NOMO-1 treated with dmso at 0.1 percent for 144 hours (cell line): ENCODE measurements at regions not wholly inside any gene's neighbourhood (a gene's known extent, or its start where the extent isn't known, plus 50 kb on each side); places are given as distances from the start of the nearest gene placed in this dataset.

Experiments
- DNase-seq: peaks from one replicate; lab custom pipeline; 2025; ENCODE audit not compliant: unreplicated experiment; lab: John Stamatoyannopoulos, UW

DNA sequence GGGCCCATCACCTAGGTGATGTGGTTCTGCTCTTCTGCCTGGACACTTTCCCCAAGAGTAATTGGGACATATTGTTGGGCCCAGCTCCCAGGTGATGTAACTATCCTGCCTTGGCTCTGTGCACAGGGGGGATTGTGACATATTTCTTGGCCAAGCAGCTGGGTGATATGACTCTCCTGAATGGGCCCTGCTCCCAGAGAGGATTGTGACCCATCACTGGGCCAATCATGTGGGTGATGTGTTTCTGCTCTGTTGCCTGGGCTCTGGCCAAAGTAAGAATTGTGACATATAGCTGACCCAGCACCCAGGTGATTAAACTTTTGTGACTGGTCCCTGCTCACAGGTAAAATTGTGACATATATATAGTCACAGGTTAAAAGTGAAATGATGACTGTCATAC is 1904.9 kb downstream of the TP53TG3F start:
- no peak for DNase-seq

DNA sequence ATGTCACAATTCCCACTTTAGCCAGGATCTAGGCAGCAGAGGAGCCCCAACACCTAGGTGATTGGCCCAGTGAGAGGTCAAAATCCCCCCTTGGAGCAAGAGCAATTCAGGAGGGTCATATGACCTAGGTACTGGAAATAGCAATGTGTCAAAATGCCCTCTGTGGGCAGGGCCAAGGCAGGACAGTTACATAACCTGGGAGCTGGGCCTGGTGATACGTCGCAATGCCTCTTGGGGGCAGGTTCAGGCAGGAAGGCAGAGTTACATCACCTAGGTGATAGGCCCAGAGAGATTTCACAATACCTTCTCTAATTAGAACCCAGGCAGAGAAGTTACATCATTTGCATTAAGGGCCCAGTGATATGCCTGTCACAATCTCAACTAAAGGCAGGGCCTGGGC is 1906.3 kb downstream of the TP53TG3F start:
- DNase-seq = no peak

DNA sequence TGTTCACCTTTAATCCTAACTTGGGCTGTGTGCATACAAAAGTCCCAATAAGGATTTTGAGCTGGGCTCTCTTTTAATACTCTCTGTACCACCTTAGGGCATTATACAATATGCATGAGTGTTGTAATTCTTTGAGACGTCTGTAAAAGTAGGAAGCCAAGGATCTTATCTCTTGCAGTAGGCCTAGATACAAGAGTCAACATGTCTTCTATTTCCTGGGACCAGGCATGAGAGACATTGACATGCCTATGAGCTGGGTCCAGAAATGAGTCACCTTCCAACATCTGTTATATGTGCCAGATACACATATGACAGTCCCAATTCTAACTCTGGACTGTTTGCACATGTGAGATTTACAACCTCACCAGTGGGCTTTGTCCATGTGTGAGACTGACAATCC is 1911.2 kb downstream of the TP53TG3F start:
- no peak for DNase-seq

DNA sequence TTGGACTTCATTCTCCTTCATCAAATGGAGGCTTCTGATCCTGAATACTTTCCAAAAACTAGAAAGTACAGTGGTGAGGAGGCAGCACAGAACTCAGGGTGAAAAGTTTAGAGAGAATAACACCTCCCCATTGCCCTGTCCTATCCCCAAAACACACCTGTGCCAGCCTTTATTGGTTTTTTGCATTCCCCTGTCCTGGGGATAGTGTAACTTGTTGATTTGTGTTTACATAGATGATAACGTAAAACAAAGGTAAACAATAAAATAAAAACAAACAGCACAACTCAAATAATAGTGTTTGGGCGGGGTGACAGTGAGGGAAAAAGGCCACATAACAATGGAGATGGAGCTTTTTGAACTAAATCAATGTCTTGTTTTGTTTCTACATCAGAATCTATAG is 1917.7 kb downstream of the TP53TG3F start:
- DNase-seq = no peak

DNA sequence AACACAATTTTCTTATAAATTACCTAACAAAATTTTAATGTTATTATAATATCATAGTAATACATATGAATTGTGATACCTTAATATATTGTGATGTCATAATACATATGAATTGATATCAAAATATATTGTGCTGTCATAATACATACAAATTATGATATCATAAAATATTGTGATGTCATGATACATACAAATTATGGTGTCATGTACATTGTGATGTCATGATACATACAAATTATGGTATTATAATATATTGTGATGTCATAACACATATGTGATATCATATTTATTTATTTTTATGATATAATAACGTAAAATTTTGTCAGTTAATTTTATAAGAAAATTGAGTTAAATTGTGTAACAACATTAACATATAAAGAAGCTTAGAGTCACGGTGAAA is 1927.2 kb downstream of the TP53TG3F start:
- DNase-seq = no peak

DNA sequence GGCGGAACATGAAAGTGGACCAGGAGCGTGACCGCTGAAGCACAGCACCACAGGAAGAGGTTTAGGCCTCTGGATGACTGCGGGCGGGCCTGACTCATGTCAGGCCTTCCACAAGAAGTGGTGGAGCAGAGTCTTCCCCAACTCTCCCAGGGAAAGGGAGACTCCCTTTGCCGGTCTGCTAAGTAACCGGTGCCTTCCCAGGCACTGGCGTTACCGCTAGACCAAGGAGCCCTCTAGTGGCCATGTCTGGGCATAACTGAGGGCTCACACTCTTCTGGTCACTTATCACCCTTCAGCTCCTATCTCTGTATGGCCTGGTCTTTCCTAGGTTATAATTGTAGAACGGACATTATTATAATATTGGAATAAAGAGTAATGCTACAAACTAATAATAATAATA is 1931.9 kb downstream of the TP53TG3F start:
- DNase-seq = no peak

DNA sequence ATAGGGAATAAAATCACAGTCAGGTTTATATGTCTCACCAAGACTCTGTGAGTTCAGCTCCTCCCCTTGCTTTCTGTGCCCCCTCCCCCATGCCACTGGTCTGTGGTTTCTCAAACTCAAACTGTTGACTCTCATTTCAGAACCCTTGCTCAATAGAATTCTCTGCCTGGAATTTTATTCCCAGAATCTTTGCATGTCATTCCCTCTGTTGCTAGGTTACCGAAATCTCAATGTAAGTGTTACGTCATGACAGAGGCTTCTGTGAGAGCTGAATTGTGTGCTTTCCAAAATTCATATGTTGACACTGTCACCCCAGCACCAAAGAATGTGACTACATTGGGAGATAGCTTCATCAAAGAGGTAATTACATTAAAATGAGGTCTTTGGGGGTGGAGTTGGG is 1938.8 kb downstream of the TP53TG3F start:
- no peak for DNase-seq

DNA sequence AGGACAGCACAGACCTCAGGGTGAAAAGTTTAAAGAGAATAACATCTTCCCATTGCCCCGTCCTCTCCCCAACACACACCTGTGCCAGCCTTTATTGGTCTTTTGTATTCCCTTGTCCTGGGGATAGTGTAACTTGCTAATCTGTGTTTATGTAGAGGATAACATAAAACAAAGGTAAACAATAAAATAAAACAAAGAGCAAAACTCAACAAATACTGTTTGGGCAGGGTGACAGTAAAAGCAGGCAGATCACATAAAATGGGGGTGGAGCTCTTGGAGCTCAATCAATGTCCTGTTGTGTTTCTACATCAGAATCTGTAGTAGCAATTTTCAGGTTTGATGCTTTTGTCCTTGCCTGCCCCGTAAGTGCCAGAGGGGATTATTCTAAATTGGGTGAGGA is 1939.7 kb downstream of the TP53TG3F start:
- no peak for DNase-seq

DNA sequence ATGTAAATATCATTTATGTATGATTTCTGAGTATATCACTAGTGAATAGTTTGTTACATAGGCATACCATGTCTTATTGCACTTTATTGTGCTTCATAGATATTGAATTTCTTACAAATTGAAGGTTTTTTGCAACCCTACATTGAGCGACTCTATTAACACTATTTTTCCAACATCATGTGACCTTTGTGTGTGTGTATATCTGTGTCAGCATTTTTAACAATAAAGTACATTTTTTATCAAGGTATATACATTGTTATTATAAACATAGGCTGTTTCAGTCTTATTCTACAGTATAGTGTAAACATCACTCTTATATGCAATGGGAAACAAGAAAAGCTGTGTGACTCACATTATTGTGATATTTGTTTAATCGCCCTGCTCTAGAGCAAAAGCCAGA is 1944.9 kb downstream of the TP53TG3F start:
- DNase-seq = no peak

DNA sequence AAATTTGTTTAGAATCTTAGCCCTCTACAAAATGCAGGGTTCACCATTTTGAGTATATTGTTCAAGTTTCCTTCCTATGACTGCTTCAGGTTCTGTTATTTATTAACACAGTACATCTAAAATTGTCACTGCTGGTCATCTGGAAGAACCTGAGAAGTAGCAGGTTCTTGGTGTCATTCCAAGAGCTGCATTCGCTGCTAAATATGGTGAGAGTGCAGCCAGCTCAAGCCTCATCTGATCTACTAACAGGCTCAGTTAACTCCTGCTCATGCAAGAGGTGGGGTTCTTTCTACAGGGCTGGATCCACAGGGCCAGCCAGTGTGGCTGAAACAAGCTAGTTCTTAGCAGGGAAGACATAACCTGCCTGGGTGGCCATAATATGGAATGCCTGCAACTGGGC is 1946.1 kb downstream of the TP53TG3F start:
- DNase-seq = no peak

DNA sequence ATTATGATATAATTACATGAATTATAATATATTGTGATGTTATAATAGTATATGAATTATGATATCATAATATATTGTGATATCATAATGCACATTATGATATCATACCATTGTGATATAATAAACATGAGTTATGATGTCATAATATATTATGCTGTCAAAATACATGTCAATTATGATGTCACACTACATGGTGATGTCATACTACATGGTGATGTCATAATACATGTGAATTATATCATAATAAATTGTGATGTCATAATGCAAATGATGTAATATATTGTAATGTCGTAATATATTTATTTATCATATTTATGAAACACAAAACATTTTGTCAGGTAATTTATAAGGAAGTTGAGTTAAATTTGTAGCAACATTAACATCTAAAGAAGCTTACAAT is 1950.1 kb downstream of the TP53TG3F start:
- DNase-seq = no peak

DNA sequence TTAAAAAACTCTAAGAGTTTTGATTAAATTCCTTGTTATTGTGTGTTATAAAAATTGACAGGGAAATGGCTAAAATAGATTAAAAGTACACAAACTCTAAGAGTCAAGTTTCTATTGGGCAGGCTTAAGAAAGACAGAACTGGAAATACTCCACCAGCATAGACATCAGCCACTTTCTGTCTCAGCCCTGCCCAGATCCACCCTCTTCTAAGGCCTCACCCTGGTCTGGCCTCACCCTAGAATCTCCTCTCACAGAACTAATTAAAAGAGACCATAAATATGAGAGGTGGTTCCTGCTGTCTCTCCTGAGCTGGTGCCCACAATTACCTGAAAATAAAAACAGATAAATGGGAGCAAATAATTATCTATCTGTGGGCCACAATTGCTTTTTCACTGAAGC is 1951.0 kb downstream of the TP53TG3F start:
- no peak for DNase-seq

DNA sequence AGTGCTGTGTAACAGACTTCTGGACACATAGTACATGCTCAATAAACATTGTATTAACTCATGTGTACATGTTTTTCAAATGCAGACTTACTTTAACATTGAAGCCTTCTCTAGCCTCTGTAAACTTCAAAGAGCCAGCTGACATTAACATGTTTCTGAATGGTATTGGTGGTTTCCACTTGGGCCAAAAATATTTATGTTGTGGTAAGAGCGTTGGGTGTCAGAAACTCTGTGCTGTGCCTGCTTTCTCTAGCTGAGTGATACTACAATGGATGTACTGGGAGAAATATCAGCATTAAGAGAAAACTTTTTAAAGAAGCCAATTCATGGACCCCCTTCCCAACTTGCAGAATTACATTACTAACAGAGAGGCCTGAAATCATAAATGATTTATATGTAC is 1951.7 kb downstream of the TP53TG3F start:
- no peak for DNase-seq

DNA sequence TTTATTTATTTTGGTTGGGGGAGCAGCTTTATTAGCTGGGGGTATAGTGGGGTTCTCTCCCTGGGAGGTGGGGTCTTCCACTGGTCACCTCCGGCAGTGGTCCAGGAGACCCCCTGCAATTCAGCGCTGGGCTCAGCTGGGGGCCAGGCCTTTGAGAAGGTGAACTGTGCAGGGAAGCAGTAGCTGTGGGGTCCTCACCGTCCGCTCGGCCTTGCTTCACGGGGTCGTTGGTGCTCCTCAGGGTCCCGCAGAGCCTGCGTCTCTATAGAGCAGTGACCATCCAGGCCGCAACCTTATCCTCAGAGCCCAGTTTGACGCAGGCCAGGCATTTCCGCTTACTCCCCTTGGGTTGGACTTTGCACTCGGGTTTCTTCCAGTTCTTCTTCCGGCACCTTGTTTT is 1954.7 kb downstream of the TP53TG3F start:
- DNase-seq = no peak

DNA sequence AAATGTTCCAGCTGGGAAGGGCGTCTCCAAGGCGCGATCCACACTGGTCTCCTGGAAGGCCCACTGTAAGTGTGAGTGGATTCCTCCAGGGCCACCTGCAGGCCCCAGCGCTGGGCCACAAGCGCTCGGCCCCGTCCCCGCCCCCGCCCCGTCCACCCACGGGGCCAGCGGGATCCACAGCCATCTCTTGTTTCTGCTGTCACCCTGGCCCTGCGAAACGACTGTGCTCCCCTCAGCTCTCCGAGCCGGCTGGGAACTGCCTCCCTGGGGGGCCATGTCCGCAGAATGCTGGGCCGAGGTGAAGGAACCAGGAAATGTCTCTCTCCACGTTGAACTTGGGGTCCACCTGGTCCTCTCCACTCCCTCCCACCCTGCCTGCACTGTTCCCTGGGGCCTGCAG is 1955.2 kb downstream of the TP53TG3F start:
- no peak for DNase-seq

DNA sequence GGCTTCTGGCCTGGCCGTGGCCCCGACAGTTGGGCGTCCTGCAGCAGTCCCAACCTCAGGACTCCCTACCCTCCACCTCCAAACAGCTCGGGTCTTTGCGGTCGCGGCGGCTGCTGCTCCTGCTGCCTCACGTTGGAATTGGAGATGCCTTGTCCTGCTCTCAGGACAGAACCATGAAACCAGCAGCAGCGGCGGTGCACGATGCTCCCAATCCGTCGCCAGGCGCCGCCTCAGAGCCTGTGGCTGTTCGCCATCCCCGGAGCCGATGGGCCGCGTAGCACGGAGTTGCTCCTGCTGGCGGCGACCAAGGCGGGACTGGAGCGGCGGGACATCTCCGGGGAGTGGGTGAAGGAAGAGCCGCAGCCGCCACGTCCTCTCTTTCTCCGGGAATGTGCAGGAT is 1965.9 kb downstream of the TP53TG3F start:
- DNase-seq = no peak

DNA sequence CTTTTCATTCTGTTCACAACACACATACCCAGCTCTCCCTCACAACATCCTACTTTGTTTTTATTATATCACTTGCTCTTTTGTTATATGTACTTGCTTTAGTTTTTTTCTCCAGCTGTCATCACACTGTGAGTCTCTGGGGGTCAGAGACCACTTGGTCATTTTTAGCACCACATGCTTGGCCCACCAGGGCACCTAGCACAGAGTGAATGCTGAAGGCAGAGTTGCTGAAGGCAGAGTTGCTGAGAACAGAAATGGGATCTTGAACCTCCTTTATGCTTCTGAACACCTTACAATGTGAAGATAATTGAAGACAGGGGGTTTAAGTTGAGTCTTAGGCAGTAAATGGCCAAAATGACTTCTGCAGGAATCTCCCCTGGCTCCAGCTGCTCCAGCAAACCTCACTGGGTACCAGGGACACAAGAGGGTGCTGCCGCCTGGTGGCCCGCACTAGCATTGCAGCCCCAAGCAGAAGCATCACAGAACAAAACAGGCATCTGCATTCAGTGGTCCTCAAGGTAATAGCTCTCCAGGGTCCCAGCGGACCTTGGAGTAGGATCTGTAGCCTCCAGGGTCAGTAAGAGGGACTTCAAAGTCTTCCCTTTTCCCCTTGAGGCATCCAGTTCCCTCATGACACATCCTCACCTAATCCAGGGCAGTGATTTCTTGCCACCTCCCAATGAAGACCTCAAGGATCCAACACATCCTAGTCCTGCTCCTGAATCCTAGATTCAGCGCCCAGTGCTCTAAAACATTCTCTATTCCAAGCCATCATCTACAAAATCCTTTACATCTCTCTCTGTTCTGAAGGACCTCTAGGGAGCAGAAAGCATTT is 1972.6 kb downstream of the TP53TG3F start:
- no peak for DNase-seq

DNA sequence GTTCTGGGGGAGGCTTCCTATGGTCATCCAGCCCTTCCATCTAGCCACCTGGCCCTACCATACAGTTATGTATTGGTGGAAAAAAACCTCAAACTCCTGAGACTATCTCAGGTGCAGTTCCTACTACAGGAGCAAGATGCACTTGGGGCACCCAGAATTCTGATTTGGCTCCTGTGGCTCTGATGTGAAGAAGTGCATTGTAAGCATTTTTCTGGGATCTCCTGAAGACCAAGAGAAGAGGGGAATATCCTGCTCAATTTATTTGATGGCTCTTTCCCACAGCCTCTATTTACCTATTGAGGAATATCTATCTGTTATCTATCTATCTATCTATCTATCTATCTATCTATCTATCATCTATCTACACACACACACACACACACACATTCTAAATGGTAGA is 1981.5 kb downstream of the TP53TG3F start:
- no peak for DNase-seq

DNA sequence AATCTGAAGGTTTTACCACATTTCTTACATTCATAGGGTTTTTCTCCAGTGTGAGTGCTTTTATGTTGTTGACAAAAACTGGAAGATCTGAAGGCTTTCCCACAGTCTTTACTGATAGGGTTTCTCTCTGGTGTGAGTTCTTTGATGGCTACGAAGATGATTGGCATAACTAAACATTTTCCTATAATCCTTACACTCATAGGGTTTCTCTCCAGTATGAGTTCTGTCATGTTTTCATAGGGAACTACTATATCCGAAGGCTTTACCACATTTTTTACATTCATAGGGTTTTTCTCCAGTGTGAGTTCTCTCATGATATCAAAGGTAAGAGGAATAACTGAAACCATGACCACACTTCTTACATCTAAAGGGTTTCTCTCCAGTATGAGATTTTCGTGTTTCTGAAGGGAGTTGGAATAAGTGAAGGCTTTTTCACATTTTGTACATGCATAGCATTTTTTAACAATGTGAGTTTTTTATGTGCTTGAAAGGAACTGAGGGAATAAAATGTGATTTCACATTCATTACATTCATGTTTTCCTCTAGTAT is 1987.7 kb downstream of the TP53TG3F start:
- DNase-seq = no peak

DNA sequence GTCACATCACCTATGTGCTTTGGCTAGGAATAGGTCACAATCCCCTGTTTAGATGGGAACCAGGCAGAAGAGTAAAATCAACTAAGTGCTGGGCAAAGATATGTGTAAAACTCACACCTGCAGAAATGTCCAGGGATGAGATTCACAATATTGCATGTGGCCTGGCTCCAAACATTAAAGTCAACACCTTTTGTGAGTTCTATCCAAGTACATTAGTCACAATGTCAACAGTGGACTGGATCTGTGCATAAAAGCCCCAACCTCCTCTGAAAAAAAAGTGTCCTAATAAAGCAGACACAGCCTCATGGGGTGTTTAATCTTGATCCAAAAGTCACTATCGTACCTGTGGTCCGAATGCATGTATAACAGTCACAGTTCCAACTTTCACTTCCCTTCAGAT is 1990.3 kb downstream of the TP53TG3F start:
- DNase-seq = no peak

DNA sequence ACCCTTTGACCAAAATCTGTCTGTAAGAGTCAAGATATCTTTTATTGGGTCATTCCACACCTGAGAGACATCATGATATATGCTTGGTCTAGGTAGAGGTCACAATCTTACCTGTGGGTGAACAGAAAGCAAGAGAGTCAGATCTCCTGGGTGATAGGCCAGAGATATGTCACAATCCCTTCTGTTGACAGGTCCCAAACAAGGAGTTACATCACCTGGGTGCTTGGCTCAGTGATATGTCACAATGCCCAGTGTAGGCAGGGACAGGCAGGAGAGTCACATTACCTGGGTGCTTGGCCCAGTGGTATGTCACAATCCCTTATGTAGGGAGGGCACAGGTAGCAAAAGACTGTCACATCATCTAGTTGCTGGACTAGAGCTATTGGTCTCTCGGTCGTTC is 1991.2 kb downstream of the TP53TG3F start:
- no peak for DNase-seq

DNA sequence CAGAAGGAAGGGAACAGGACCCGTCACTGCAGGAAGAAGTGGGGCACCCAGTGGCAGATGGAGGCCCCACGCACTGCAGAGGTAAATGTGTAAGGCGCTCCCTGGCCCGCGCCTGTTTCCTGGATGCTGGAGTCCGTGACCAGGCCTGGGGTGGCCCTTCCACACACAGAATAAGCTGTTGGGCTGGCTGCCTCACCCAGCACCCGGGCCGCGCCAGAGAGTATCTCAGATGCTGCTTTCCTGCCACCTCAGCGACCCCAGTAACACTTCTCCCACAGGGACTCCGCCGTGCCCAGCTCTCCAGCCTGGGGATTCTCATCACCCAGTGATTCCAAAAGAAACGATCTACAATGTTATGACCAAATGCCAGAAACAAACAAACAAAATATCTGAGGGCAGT is 1993.1 kb downstream of the TP53TG3F start:
- no peak for DNase-seq

DNA sequence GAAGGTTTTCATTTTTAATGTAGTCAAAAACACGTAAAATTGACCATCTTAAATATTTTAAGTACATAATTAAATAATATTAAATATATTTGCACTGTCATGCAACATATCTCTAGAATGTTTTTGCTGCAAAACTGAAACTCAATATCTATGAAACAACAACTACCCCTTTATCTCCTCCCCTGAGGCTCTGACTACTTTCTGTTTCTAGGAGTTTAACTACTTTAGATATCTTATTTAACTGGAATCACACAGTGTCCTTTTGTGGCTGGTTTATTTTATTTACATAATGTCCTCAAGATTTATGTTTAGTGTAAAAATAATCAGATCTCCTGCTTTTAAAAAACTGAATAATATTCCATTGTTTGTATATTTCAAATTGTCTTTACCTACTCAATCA is 2003.9 kb downstream of the TP53TG3F start:
- DNase-seq = no peak
